HG02938 (cell line): ENCODE measurements at regions not wholly inside any gene's neighbourhood (a gene's known extent, or its start where the extent isn't known, plus 50 kb on each side); places are given as distances from the start of the nearest gene placed in this dataset.
A peak's percentile ranks its signal among the peaks of the same experiment; 100 is the strongest.

Experiments
- ATAC-seq: cut with Tn5 transposase; IDR thresholded peaks from one replicate; pipeline ENCODE4 v1.9.1; 2021; ENCODE audit warnings: mild to moderate bottlenecking, moderate library complexity; ENCODE audit not compliant: unreplicated experiment

- ATAC-seq: no peak
Observed at GRCh38 chr13:39232401-39232980, 194.2 kb downstream of the NHLRC3 start.

GRCh38 chr13:39232999-39233398 lies 194.7 kb downstream of the NHLRC3 start:
- ATAC-seq: no peak

- no peak for ATAC-seq
Observed at GRCh38 chr13:39233519-39233918, 195.3 kb downstream of the NHLRC3 start.

GRCh38 chr13:39244561-39245230 lies 206.4 kb downstream of the NHLRC3 start:
- ATAC-seq: no peak

- ATAC-seq: no peak
Observed at GRCh38 chr13:39245688-39246087, 207.4 kb downstream of the NHLRC3 start.

- no peak for ATAC-seq
Observed at GRCh38 chr13:39249982-39250381, 211.7 kb downstream of the NHLRC3 start.

- no peak for ATAC-seq
Observed at GRCh38 chr13:39250440-39250839, 212.2 kb downstream of the NHLRC3 start.

- no peak for ATAC-seq
Observed at GRCh38 chr13:39251340-39251739, 213.1 kb downstream of the NHLRC3 start.

GRCh38 chr13:39253774-39254173 lies 215.5 kb downstream of the NHLRC3 start:
- ATAC-seq: no peak

GRCh38 chr13:39254601-39255000 lies 216.3 kb downstream of the NHLRC3 start:
- ATAC-seq: no peak

- ATAC-seq: no peak
Observed at GRCh38 chr13:39257642-39258041, 219.4 kb downstream of the NHLRC3 start.

- ATAC-seq: no peak
Observed at GRCh38 chr13:39259371-39260140, 221.3 kb downstream of the NHLRC3 start.

GRCh38 chr13:39263033-39263432 lies 224.8 kb downstream of the NHLRC3 start:
- ATAC-seq: peak; percentile 89

- ATAC-seq: no peak
Observed at GRCh38 chr13:39263531-39263930, 225.3 kb downstream of the NHLRC3 start.

GRCh38 chr13:39266426-39266825 lies 228.2 kb downstream of the NHLRC3 start:
- ATAC-seq: no peak

- no peak for ATAC-seq
Observed at GRCh38 chr13:39268398-39268797, 230.1 kb downstream of the NHLRC3 start.

- ATAC-seq: no peak
Observed at GRCh38 chr13:39269004-39269403, 230.7 kb downstream of the NHLRC3 start.

GRCh38 chr13:39269411-39269810 lies 231.2 kb downstream of the NHLRC3 start:
- no peak for ATAC-seq

GRCh38 chr13:39272994-39273393 lies 234.7 kb downstream of the NHLRC3 start:
- ATAC-seq: no peak

- ATAC-seq: no peak
Observed at GRCh38 chr13:39273953-39274738, 235.9 kb downstream of the NHLRC3 start.

GRCh38 chr13:39274739-39275325 lies 236.6 kb downstream of the NHLRC3 start:
- ATAC-seq: no peak
